IMR-90 (cell line): ENCODE measurements at regions not wholly inside any gene's neighbourhood (a gene's known extent, or its start where the extent isn't known, plus 50 kb on each side); places are given as distances from the start of the nearest gene placed in this dataset.

Experiments used
- ATAC-seq: fragments of 200-7000 bp; cut with Tn5 transposase; 2 replicates; pipeline ENCODE4 v1.9.1; 2020; ENCODE audit warnings: low read depth, mild to moderate bottlenecking, moderate library complexity
- BruUV-seq: library from RNA; stranded (reverse); fragments of 400-500 nt; replicated peaks from 2 replicates; lab custom pipeline; 2021; lab: Mats Ljungman, UMichigan
- CTCF ChIA-PET: fragments of 300-600 bp; formaldehyde crosslinking; extraction: SDS; loops from one replicate; lab custom pipeline; 2021; ENCODE audit warnings: antibody characterized with exemption; lab: Yijun Ruan, JAX
- POLR2A ChIA-PET: fragments of 300-600 bp; sonication (Branson Sonifier 250); formaldehyde crosslinking; loops from one replicate; lab custom pipeline; 2022; ENCODE audit warnings: antibody characterized with exemption; ENCODE audit not compliant: unreplicated experiment; lab: Charles Lee
- DNase-seq: peaks from one replicate; pipeline ENCODE4 v3.0.0; 2013
- H2AFZ ChIP-seq: replicated peaks from 2 replicates; pipeline ENCODE3; 2013; ENCODE audit warnings: low read length, mild to moderate bottlenecking; ENCODE audit not compliant: poor library complexity
- H2AK5ac ChIP-seq: 2 replicates; pipeline ENCODE4 v1.6.1; 2013; ENCODE audit warnings: low read depth, low read length, inconsistent platforms
- H2AK9ac ChIP-seq: replicated peaks from 2 replicates; pipeline ENCODE3; 2013; ENCODE audit warnings: mild to moderate bottlenecking, low read depth, low read length, moderate library complexity; ENCODE audit not compliant: poor library complexity
- H2BK120ac ChIP-seq: 2 replicates; pipeline ENCODE4 v1.6.1; 2013; ENCODE audit warnings: low read depth, low read length, inconsistent platforms
- H2BK15ac ChIP-seq: 3 replicates; pipeline ENCODE4 v1.6.1; 2013; ENCODE audit warnings: low read depth, low read length, inconsistent platforms
- H2BK20ac ChIP-seq: 2 replicates; pipeline ENCODE4 v1.6.1; 2013; ENCODE audit warnings: low read depth, mild to moderate bottlenecking, inconsistent platforms, low read length, moderate library complexity
- H2BK5ac ChIP-seq: 2 replicates; pipeline ENCODE4 v1.6.1; 2013; ENCODE audit warnings: mild to moderate bottlenecking, low read depth, low read length, inconsistent platforms; ENCODE audit not compliant: poor library complexity, severe bottlenecking
- H3K14ac ChIP-seq: replicated peaks from 2 replicates; pipeline ENCODE4 v1.6.1; 2013; ENCODE audit warnings: low read depth, low read length, inconsistent platforms
- H3K18ac ChIP-seq: 2 replicates; pipeline ENCODE4 v1.6.1; 2013; ENCODE audit warnings: low read depth, low read length, control low read depth
- H3K23ac ChIP-seq: 2 replicates; pipeline ENCODE4 v1.6.1; 2013; ENCODE audit warnings: low read depth, low read length, inconsistent platforms
- H3K27ac ChIP-seq: 2 replicates; pipeline ENCODE4 v1.5.1; 2013; ENCODE audit warnings: mild to moderate bottlenecking, control low read depth, low read length; ENCODE audit not compliant: insufficient read depth
- H3K27me3 ChIP-seq: 2 replicates; pipeline ENCODE4 v1.6.1; 2013; ENCODE audit warnings: low read length; ENCODE audit not compliant: control insufficient read depth, insufficient read depth
- H3K36me3 ChIP-seq: 2 replicates; pipeline ENCODE4 v1.6.1; 2013; ENCODE audit warnings: low read length, mixed read lengths; ENCODE audit not compliant: control insufficient read depth, insufficient read depth
- H3K4ac ChIP-seq: 2 replicates; pipeline ENCODE4 v1.6.1; 2013; ENCODE audit warnings: low read depth, low read length, inconsistent platforms
- H3K4me1 ChIP-seq: 2 replicates; pipeline ENCODE4 v1.6.1; 2013; ENCODE audit warnings: low read length, mixed read lengths; ENCODE audit not compliant: control insufficient read depth, insufficient read depth
- H3K4me2 ChIP-seq: 2 replicates; pipeline ENCODE4 v1.6.1; 2013; ENCODE audit warnings: low read depth, mild to moderate bottlenecking, control low read depth, low read length, moderate library complexity
- H3K4me3 ChIP-seq: 2 replicates; pipeline ENCODE4 v1.5.1; 2013; ENCODE audit warnings: low read depth, mild to moderate bottlenecking, control low read depth, low read length, moderate library complexity; ENCODE audit not compliant: insufficient read depth
- H3K56ac ChIP-seq: 2 replicates; pipeline ENCODE4 v1.6.1; 2013; ENCODE audit warnings: low read length, inconsistent platforms; ENCODE audit not compliant: insufficient read depth; ENCODE audit errors: extremely low read depth
- H3K79me1 ChIP-seq, 2 experiments: 2 replicates each; pipeline ENCODE4 v1.6.1; 2013; ENCODE audit warnings: low read length in 2 of 2, inconsistent platforms in 1 of 2, low read depth in 1 of 2
- H3K9ac ChIP-seq: 2 replicates; pipeline ENCODE4 v1.6.1; 2013; ENCODE audit warnings: low read depth, low read length, control low read depth
- H3K9me1 ChIP-seq: 2 replicates; pipeline ENCODE4 v1.6.1; 2013; ENCODE audit warnings: low read length, inconsistent platforms; ENCODE audit not compliant: insufficient read depth
- H3K9me3 ChIP-seq: 2 replicates; pipeline ENCODE4 v1.6.1; 2013; ENCODE audit warnings: low read length; ENCODE audit not compliant: control insufficient read depth, insufficient read depth
- H4K20me1 ChIP-seq: 2 replicates; pipeline ENCODE4 v1.6.1; 2013; ENCODE audit warnings: low read length, inconsistent platforms; ENCODE audit not compliant: insufficient read depth
- H4K5ac ChIP-seq: 2 replicates; pipeline ENCODE4 v1.6.1; 2013; ENCODE audit warnings: mild to moderate bottlenecking, low read depth, low read length, control low read depth
- H4K8ac ChIP-seq, 2 experiments: 2 replicates each; pipeline ENCODE4 v1.6.1; 2013; ENCODE audit warnings: low read depth in 2 of 2, low read length in 2 of 2, control low read depth in 1 of 2, inconsistent platforms in 1 of 2
- H4K91ac ChIP-seq: 2 replicates; pipeline ENCODE4 v1.6.1; 2013; ENCODE audit warnings: low read depth, low read length, inconsistent platforms; ENCODE audit not compliant: insufficient read depth
- BHLHE40 ChIP-seq: fragments of 150-350 bp; IDR thresholded peaks from 2 replicates; pipeline ENCODE4 v1.6.1; 2016; ENCODE audit warnings: mild to moderate bottlenecking, low read depth, low read length
- CEBPB ChIP-seq: IDR thresholded peaks from 2 replicates; pipeline ENCODE4 v1.6.1; 2012; ENCODE audit warnings: low read depth, low read length, improper control_type of control experiment
- CHD1 ChIP-seq: IDR thresholded peaks from 2 replicates; pipeline ENCODE4 v1.6.1; 2012; ENCODE audit warnings: low read depth, low read length, improper control_type of control experiment
- CTCF ChIP-seq: conservative IDR thresholded peaks from 2 replicates; pipeline ENCODE4 v1.5.1; 2012; ENCODE audit warnings: mild to moderate bottlenecking, low read depth, low read length, improper control_type of control experiment
- FOS ChIP-seq: fragments of 150-350 bp; IDR thresholded peaks from 2 replicates; pipeline ENCODE4 v1.6.1; 2016; ENCODE audit warnings: low read depth, low read length
- MAFK ChIP-seq: IDR thresholded peaks from 2 replicates; pipeline ENCODE4 v1.6.1; 2012; ENCODE audit warnings: low read depth, low read length, improper control_type of control experiment
- MXI1 ChIP-seq: IDR thresholded peaks from 2 replicates; pipeline ENCODE4 v1.6.1; 2012; ENCODE audit warnings: low read depth, mild to moderate bottlenecking, low read length, moderate library complexity, borderline replicate concordance
- NFE2L2 ChIP-seq: fragments of 150-350 bp; IDR thresholded peaks from 2 replicates; pipeline ENCODE4 v1.6.1; 2016; ENCODE audit warnings: low read depth, mild to moderate bottlenecking, low read length
- RAD21 ChIP-seq: IDR thresholded peaks from 2 replicates; pipeline ENCODE4 v1.6.1; 2012; ENCODE audit warnings: low read length, improper control_type of control experiment
- RCOR1 ChIP-seq: IDR thresholded peaks from 2 replicates; pipeline ENCODE4 v1.6.1; 2012; ENCODE audit warnings: mild to moderate bottlenecking, low read length, improper control_type of control experiment; ENCODE audit not compliant: insufficient replicate concordance
- WGBS, 2 experiments: methylation state at CpG; one replicate each; pipeline versions ENCODE4 v1.1.5 to v1.1.7; 2013; ENCODE audit warnings: missing lambda C conversion rate in 2 of 2; ENCODE audit not compliant: insufficient read length in 1 of 2; ENCODE audit errors: extremely low coverage in 2 of 2; 5-methylcytosine and 5-hydroxymethylcytosine counted together
- dilution Hi-C: fragments of 300-500 bp; cut with HindIII; formaldehyde crosslinking; loops from one replicate; pipeline ENCODE4 v1.14.3; 2018; ENCODE audit warnings: low sequenced_read_pairs; ENCODE audit not compliant: unreplicated experiment
- in situ Hi-C: fragments of 300-500 bp; cut with MboI; formaldehyde crosslinking; loops from 3 replicates; pipeline ENCODE4 v1.14.3; 2019; ENCODE audit warnings: low sequenced_read_pairs, inconsistent platforms, mixed read lengths
- intact Hi-C: fragments of 100-400 bp; cut with micrococcal nuclease; formaldehyde crosslinking; loops from 2 replicates; pipeline ENCODE4 v1.10.0; 2022

- Histone ChIP-seq H4K91ac (no peak overlapping the region), H4K5ac (no peak overlapping the region), H2BK5ac (no peak overlapping the region), H3K27ac (no peak overlapping the region), H3K56ac (no peak overlapping the region), H3K27me3 (no peaks in the 10 kb centered on the region), H2AFZ (no peak overlapping the region), H2BK120ac (no peak overlapping the region), H2AK5ac (no peak overlapping the region), H3K9me1 (no peaks in the 10 kb centered on the region), H3K14ac (no peak overlapping the region), H3K23ac (no peak overlapping the region), H3K9me3 (no peaks in the 10 kb centered on the region), H2BK20ac (no peak overlapping the region), H4K8ac (no peak overlapping the region), H3K9ac (no peak overlapping the region), H3K79me1 (no peaks in the 10 kb centered on the region), H3K36me3 (no peaks in the 10 kb centered on the region), H3K4me1 (no peaks in the 10 kb centered on the region), H4K20me1 (no peaks in the 10 kb centered on the region), H3K4ac (no peak overlapping the region), H3K4me2 (no peak overlapping the region), H3K4me3 (no peak overlapping the region), H2BK15ac (no peak overlapping the region), H2AK9ac (no peak overlapping the region), H3K18ac (no peak overlapping the region)
- peak; percentile 73 for ATAC-seq
- no peak for TF ChIP-seq CTCF
- TF ChIP-seq RCOR1 = no peak
- TF ChIP-seq FOS = no peak
- TF ChIP-seq NFE2L2 = no peak
- no peak for TF ChIP-seq RAD21
- TF ChIP-seq CHD1 = no peak
- TF ChIP-seq MAFK = no peak
- TF ChIP-seq CEBPB = no peak
- TF ChIP-seq BHLHE40 = no peak
- no peak for TF ChIP-seq MXI1
- WGBS, 2 experiments = no CpG with 5 or more reads among the region's 2 CpGs
- intact Hi-C loops = no loop called here
- dilution Hi-C loops = no loop called here
- in situ Hi-C loops = no loop called here
- CTCF ChIA-PET = no interaction called here
- no TSS peak for BruUV-seq
- DNase-seq = peak; percentile 28
- POLR2A ChIA-PET = no interaction called here
These were observed 1385.8 kb upstream of the FLRT2 start for GRCh38 chr14:84144166-84144565.
